SU-DHL-6 (cell line): ENCODE measurements at regions not wholly inside any gene's neighbourhood (a gene's known extent, or its start where the extent isn't known, plus 50 kb on each side); places are given as distances from the start of the nearest gene placed in this dataset.
"Not testable (repeated sequence)": the region's sequence is repeated elsewhere in the genome, so short reads cannot be mapped to it uniquely, and the experiment has no call there.

Experiments
- EZH2phosphoT487 ChIP-seq: fragments of 200-600 bp; sonication (generic), shearing (Covaris generic); conservative IDR thresholded peaks from 2 replicates; pipeline ENCODE4 v1.6.1; 2018; ENCODE audit warnings: mild to moderate bottlenecking, antibody characterized with exemption, low read length, moderate library complexity, mixed read lengths
- TF ChIP-seq, protein P1 (sequence below): fragments of 200-600 bp; sonication (generic); IDR thresholded peaks from one replicate; pipeline ENCODE4 v1.5.1; 2017; ENCODE audit warnings: antibody characterized with exemption, mild to moderate bottlenecking, low read length, moderate library complexity; ENCODE audit not compliant: insufficient read depth, poor library complexity, severe bottlenecking

DNA sequence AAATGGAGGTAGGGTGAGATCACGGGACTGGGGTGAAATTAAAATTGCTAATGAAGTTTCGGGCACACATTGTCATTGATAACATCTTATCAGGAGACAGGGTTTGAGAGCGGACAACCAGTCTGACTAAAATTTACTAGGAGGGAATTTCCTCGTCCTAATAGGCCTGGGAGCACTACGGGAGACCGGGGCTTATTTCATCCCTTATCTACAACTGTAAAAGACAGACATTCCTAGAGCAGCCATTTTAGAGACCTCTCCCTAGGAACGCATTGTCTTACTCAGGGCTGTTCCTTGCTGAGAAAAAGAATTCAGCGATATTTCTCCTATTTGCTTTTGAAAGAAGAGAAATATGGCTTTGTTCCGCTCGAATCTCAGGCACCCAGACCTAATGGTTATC, 468.7 kb downstream of the CPS1 start:
- TF ChIP-seq, protein P1, sequence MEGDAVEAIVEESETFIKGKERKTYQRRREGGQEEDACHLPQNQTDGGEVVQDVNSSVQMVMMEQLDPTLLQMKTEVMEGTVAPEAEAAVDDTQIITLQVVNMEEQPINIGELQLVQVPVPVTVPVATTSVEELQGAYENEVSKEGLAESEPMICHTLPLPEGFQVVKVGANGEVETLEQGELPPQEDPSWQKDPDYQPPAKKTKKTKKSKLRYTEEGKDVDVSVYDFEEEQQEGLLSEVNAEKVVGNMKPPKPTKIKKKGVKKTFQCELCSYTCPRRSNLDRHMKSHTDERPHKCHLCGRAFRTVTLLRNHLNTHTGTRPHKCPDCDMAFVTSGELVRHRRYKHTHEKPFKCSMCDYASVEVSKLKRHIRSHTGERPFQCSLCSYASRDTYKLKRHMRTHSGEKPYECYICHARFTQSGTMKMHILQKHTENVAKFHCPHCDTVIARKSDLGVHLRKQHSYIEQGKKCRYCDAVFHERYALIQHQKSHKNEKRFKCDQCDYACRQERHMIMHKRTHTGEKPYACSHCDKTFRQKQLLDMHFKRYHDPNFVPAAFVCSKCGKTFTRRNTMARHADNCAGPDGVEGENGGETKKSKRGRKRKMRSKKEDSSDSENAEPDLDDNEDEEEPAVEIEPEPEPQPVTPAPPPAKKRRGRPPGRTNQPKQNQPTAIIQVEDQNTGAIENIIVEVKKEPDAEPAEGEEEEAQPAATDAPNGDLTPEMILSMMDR = not testable (repeated sequence)
- not testable (repeated sequence) for TF ChIP-seq EZH2phosphoT487
